WTC11 (cell line): ENCODE measurements at regions not wholly inside any gene's neighbourhood (a gene's known extent, or its start where the extent isn't known, plus 50 kb on each side); places are given as distances from the start of the nearest gene placed in this dataset.

Source experiments
- ATAC-seq: fragments of 200-7000 bp; cut with Tn5 transposase; 2 replicates; pipeline ENCODE4 v1.10.0; 2021; ENCODE audit warnings: mild to moderate bottlenecking, moderate library complexity
- CTCF ChIA-PET: fragments of 300-600 bp; sonication (Branson Sonifier 250); formaldehyde crosslinking; loops from one replicate; lab custom pipeline; 2021; ENCODE audit warnings: antibody characterized with exemption; lab: Charles Lee
- POLR2A ChIA-PET: fragments of 350-600 bp; sonication (Branson Sonifier 250); formaldehyde crosslinking; loops from one replicate; lab custom pipeline; 2021; ENCODE audit warnings: antibody characterized with exemption; lab: Charles Lee
- DNase-seq: peaks from one replicate; pipeline ENCODE4 v3.0.0; 2021; ENCODE audit warnings: low spot score
- H3K27ac Mint-ChIP-seq: 2 replicates; pipeline ENCODE4 v1.8.0; 2021; ENCODE audit warnings: mixed read lengths
- H3K27me3 Mint-ChIP-seq: 2 replicates; pipeline ENCODE4 v1.8.0; 2021; ENCODE audit warnings: low read depth, mild to moderate bottlenecking, moderate library complexity, mixed read lengths
- H3K36me3 Mint-ChIP-seq: 2 replicates; pipeline ENCODE4 v1.8.0; 2021; ENCODE audit warnings: mixed read lengths
- H3K4me1 Mint-ChIP-seq: 2 replicates; pipeline ENCODE4 v1.8.0; 2022; ENCODE audit warnings: mixed read lengths
- H3K4me3 Mint-ChIP-seq: 2 replicates; pipeline ENCODE4 v1.8.0; 2021; ENCODE audit warnings: mild to moderate bottlenecking, moderate library complexity, mixed read lengths
- H3K9me3 Mint-ChIP-seq: 2 replicates; pipeline ENCODE4 v1.8.0; 2021; ENCODE audit warnings: mixed read lengths
- CREM ChIP-seq: sonication (generic); formaldehyde crosslinking; IDR thresholded peaks from 2 replicates; pipeline ENCODE4 v1.8.1; 2022; ENCODE audit warnings: mild to moderate bottlenecking, missing genetic modification reagents, moderate library complexity
- ESRRA ChIP-seq: sonication (generic); formaldehyde crosslinking; IDR thresholded peaks from 2 replicates; pipeline ENCODE4 v1.8.1; 2022; ENCODE audit warnings: mild to moderate bottlenecking, missing genetic modification reagents, borderline replicate concordance
- FOXJ3 ChIP-seq: sonication (generic); formaldehyde crosslinking; IDR thresholded peaks from 2 replicates; pipeline ENCODE4 v1.9.0; 2021; ENCODE audit warnings: missing genetic modification reagents, mild to moderate bottlenecking, borderline replicate concordance
- HMGA2 ChIP-seq: fragments of 250-450 bp; sonication (Bioruptor Pico); IDR thresholded peaks from 2 replicates; pipeline ENCODE4 v1.4.0; 2021; ENCODE audit warnings: mild to moderate bottlenecking, moderate library complexity
- KAT7 ChIP-seq: sonication (generic); formaldehyde crosslinking; IDR thresholded peaks from 2 replicates; pipeline ENCODE4 v1.8.1; 2023; ENCODE audit warnings: missing genetic modification reagents, mild to moderate bottlenecking, borderline replicate concordance
- NFYB ChIP-seq: sonication (generic); formaldehyde crosslinking; conservative IDR thresholded peaks from 2 replicates; pipeline ENCODE4 v1.8.0; 2022; ENCODE audit warnings: low read depth, missing genetic modification reagents
- NR1H2 ChIP-seq: sonication (generic); formaldehyde crosslinking; IDR thresholded peaks from 2 replicates; pipeline ENCODE4 v1.9.0; 2021; ENCODE audit warnings: mild to moderate bottlenecking, moderate library complexity, missing genetic modification reagents
- NR2C2 ChIP-seq: sonication (generic); formaldehyde crosslinking; IDR thresholded peaks from 2 replicates; pipeline ENCODE4 v1.8.0; 2022; ENCODE audit warnings: mild to moderate bottlenecking, missing genetic modification reagents
- SMAD3 ChIP-seq: sonication (generic); formaldehyde crosslinking; IDR thresholded peaks from 2 replicates; pipeline ENCODE4 v1.8.0; 2022; ENCODE audit warnings: missing genetic modification reagents, mild to moderate bottlenecking, borderline replicate concordance
- SMAD4 ChIP-seq: sonication (generic); formaldehyde crosslinking; IDR thresholded peaks from 2 replicates; pipeline ENCODE4 v1.8.0; 2022; ENCODE audit warnings: mild to moderate bottlenecking, missing genetic modification reagents
- SP1 ChIP-seq: sonication (generic); formaldehyde crosslinking; conservative IDR thresholded peaks from 2 replicates; pipeline ENCODE4 v1.8.1; 2022; ENCODE audit warnings: missing genetic modification reagents
- TCF7 ChIP-seq: sonication (generic); formaldehyde crosslinking; IDR thresholded peaks from 2 replicates; pipeline ENCODE4 v1.8.0; 2022; ENCODE audit warnings: mild to moderate bottlenecking, low read depth, missing genetic modification reagents, moderate library complexity
- TEAD1 ChIP-seq: sonication (generic); formaldehyde crosslinking; IDR thresholded peaks from 2 replicates; pipeline ENCODE4 v1.8.0; 2022; ENCODE audit warnings: mild to moderate bottlenecking, missing genetic modification reagents
- ZNF121 ChIP-seq: sonication (generic); formaldehyde crosslinking; IDR thresholded peaks from 2 replicates; pipeline ENCODE4 v1.8.0; 2023; ENCODE audit warnings: missing genetic modification reagents
- ZNF219 ChIP-seq: sonication (generic); formaldehyde crosslinking; IDR thresholded peaks from 2 replicates; pipeline ENCODE4 v1.8.0; 2023; ENCODE audit warnings: missing genetic modification reagents, mild to moderate bottlenecking, borderline replicate concordance
- TF ChIP-seq, protein P1 (sequence below): sonication (generic); formaldehyde crosslinking; IDR thresholded peaks from 2 replicates; pipeline ENCODE4 v1.8.1; 2022; ENCODE audit warnings: missing genetic modification reagents, borderline replicate concordance
- TF ChIP-seq, protein P2 (sequence below): sonication (generic); formaldehyde crosslinking; IDR thresholded peaks from 2 replicates; pipeline ENCODE4 v1.8.1; 2022; ENCODE audit warnings: mild to moderate bottlenecking, missing genetic modification reagents, moderate library complexity, borderline replicate concordance
- TF ChIP-seq, protein P3 (sequence below): fragments of 250-450 bp; sonication (Bioruptor Pico); IDR thresholded peaks from 2 replicates; pipeline ENCODE4 v1.9.0; 2021; ENCODE audit warnings: mild to moderate bottlenecking
- TF ChIP-seq, protein P4 (sequence below): fragments of 250-450 bp; sonication (Bioruptor Pico); IDR thresholded peaks from 2 replicates; pipeline ENCODE4 v1.8.0; 2021; ENCODE audit warnings: mild to moderate bottlenecking
- TF ChIP-seq, protein P5 (sequence below): sonication (generic); formaldehyde crosslinking; IDR thresholded peaks from 2 replicates; pipeline ENCODE4 v1.8.1; 2023; ENCODE audit warnings: mild to moderate bottlenecking, missing genetic modification reagents, borderline replicate concordance
- TF ChIP-seq, protein P6 (sequence below): sonication (generic); formaldehyde crosslinking; IDR thresholded peaks from 2 replicates; pipeline ENCODE4 v1.8.0; 2022; ENCODE audit warnings: mild to moderate bottlenecking, missing genetic modification reagents
- TF ChIP-seq, protein P7 (sequence below): sonication (generic); formaldehyde crosslinking; IDR thresholded peaks from 2 replicates; pipeline ENCODE4 v1.8.1; 2022; ENCODE audit warnings: mild to moderate bottlenecking, moderate library complexity, missing genetic modification reagents
- TF ChIP-seq, protein P8 (sequence below): sonication (generic); formaldehyde crosslinking; IDR thresholded peaks from 2 replicates; pipeline ENCODE4 v1.8.0; 2022; ENCODE audit warnings: mild to moderate bottlenecking, missing genetic modification reagents
- TF ChIP-seq, protein P9 (sequence below): sonication (generic); formaldehyde crosslinking; IDR thresholded peaks from 2 replicates; pipeline ENCODE4 v1.8.1; 2023; ENCODE audit warnings: mild to moderate bottlenecking, moderate library complexity, missing genetic modification reagents

DNA sequence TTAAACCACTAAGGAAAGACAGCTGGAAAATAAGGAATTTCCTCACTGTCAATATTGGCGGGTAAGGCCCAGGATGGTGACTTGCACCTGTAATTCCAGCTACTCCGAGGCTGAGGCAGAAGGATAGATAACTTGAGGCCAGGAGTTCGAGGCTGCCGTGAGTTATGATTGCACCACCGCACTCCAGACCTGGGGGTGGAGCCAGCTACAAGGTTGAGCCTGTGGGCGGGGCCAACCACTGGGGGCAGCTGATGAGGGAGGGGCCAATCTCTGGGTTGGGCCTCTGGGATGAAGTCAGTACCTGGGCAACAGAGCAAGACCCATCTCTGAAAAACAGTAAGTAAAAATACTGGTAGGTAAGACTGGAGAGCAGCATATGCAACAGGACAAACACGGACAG lies 80.1 kb upstream of the ADO start (continued):
- TF ChIP-seq, protein P1, sequence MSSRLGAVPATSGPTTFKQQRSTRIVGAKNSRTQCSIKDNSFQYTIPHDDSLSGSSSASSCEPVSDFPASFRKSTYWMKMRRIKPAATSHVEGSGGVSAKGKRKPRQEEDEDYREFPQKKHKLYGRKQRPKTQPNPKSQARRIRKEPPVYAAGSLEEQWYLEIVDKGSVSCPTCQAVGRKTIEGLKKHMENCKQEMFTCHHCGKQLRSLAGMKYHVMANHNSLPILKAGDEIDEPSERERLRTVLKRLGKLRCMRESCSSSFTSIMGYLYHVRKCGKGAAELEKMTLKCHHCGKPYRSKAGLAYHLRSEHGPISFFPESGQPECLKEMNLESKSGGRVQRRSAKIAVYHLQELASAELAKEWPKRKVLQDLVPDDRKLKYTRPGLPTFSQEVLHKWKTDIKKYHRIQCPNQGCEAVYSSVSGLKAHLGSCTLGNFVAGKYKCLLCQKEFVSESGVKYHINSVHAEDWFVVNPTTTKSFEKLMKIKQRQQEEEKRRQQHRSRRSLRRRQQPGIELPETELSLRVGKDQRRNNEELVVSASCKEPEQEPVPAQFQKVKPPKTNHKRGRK (CRISPR knock-in tag): no peak
- no peak for TF ChIP-seq KAT7 (CRISPR knock-in tag)
- TF ChIP-seq NFYB (CRISPR knock-in tag): no peak
- TF ChIP-seq, protein P2, sequence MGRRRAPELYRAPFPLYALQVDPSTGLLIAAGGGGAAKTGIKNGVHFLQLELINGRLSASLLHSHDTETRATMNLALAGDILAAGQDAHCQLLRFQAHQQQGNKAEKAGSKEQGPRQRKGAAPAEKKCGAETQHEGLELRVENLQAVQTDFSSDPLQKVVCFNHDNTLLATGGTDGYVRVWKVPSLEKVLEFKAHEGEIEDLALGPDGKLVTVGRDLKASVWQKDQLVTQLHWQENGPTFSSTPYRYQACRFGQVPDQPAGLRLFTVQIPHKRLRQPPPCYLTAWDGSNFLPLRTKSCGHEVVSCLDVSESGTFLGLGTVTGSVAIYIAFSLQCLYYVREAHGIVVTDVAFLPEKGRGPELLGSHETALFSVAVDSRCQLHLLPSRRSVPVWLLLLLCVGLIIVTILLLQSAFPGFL (CRISPR knock-in tag): no peak
- TF ChIP-seq, protein P3, sequence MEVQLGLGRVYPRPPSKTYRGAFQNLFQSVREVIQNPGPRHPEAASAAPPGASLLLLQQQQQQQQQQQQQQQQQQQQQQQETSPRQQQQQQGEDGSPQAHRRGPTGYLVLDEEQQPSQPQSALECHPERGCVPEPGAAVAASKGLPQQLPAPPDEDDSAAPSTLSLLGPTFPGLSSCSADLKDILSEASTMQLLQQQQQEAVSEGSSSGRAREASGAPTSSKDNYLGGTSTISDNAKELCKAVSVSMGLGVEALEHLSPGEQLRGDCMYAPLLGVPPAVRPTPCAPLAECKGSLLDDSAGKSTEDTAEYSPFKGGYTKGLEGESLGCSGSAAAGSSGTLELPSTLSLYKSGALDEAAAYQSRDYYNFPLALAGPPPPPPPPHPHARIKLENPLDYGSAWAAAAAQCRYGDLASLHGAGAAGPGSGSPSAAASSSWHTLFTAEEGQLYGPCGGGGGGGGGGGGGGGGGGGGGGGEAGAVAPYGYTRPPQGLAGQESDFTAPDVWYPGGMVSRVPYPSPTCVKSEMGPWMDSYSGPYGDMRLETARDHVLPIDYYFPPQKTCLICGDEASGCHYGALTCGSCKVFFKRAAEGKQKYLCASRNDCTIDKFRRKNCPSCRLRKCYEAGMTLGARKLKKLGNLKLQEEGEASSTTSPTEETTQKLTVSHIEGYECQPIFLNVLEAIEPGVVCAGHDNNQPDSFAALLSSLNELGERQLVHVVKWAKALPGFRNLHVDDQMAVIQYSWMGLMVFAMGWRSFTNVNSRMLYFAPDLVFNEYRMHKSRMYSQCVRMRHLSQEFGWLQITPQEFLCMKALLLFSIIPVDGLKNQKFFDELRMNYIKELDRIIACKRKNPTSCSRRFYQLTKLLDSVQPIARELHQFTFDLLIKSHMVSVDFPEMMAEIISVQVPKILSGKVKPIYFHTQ (CRISPR knock-in tag): no peak
- no peak for TF ChIP-seq ZNF219 (CRISPR knock-in tag)
- TF ChIP-seq, protein P4, sequence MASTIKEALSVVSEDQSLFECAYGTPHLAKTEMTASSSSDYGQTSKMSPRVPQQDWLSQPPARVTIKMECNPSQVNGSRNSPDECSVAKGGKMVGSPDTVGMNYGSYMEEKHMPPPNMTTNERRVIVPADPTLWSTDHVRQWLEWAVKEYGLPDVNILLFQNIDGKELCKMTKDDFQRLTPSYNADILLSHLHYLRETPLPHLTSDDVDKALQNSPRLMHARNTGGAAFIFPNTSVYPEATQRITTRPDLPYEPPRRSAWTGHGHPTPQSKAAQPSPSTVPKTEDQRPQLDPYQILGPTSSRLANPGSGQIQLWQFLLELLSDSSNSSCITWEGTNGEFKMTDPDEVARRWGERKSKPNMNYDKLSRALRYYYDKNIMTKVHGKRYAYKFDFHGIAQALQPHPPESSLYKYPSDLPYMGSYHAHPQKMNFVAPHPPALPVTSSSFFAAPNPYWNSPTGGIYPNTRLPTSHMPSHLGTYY (CRISPR knock-in tag): no peak
- no peak for TF ChIP-seq TEAD1
- TF ChIP-seq, protein P5, sequence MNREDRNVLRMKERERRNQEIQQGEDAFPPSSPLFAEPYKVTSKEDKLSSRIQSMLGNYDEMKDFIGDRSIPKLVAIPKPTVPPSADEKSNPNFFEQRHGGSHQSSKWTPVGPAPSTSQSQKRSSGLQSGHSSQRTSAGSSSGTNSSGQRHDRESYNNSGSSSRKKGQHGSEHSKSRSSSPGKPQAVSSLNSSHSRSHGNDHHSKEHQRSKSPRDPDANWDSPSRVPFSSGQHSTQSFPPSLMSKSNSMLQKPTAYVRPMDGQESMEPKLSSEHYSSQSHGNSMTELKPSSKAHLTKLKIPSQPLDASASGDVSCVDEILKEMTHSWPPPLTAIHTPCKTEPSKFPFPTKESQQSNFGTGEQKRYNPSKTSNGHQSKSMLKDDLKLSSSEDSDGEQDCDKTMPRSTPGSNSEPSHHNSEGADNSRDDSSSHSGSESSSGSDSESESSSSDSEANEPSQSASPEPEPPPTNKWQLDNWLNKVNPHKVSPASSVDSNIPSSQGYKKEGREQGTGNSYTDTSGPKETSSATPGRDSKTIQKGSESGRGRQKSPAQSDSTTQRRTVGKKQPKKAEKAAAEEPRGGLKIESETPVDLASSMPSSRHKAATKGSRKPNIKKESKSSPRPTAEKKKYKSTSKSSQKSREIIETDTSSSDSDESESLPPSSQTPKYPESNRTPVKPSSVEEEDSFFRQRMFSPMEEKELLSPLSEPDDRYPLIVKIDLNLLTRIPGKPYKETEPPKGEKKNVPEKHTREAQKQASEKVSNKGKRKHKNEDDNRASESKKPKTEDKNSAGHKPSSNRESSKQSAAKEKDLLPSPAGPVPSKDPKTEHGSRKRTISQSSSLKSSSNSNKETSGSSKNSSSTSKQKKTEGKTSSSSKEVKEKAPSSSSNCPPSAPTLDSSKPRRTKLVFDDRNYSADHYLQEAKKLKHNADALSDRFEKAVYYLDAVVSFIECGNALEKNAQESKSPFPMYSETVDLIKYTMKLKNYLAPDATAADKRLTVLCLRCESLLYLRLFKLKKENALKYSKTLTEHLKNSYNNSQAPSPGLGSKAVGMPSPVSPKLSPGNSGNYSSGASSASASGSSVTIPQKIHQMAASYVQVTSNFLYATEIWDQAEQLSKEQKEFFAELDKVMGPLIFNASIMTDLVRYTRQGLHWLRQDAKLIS (CRISPR knock-in tag): no peak
- TF ChIP-seq ZNF121: no peak
- TF ChIP-seq, protein P6, sequence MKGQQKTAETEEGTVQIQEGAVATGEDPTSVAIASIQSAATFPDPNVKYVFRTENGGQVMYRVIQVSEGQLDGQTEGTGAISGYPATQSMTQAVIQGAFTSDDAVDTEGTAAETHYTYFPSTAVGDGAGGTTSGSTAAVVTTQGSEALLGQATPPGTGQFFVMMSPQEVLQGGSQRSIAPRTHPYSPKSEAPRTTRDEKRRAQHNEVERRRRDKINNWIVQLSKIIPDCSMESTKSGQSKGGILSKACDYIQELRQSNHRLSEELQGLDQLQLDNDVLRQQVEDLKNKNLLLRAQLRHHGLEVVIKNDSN: no peak

DNA sequence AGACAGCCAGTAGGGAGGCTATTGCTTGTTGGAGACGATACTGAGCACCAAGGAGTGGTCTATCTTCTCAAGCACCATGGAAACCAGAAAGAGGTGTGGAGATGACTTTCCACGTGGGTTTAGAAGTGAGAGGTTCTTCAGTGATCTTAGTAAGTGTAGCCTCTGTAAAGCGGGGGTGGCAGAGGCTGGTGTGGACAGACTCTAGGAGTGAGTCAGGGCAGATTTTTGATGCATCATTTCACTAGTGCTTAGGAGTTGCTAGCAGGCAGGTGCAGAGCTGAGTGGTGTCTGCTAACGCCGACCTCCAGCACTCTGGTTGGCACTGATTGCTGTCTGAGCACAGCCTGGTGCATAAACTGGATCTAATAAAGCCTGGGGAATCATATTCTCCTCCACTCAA lies 78.4 kb upstream of the ADO start:
- no peaks in the 10 kb centered on the region for H3K36me3 Mint-ChIP-seq
- POLR2A ChIA-PET: no interaction called here
- ATAC-seq: no peak
- DNase-seq: no peak
- no peak overlapping the region for H3K27ac Mint-ChIP-seq
- H3K27me3 Mint-ChIP-seq: no peaks in the 10 kb centered on the region
- no peaks in the 10 kb centered on the region for H3K4me1 Mint-ChIP-seq
- CTCF ChIA-PET: no interaction called here
- no peak overlapping the region for H3K4me3 Mint-ChIP-seq
- H3K9me3 Mint-ChIP-seq: peaks cover 10% of the 10 kb centered on the region
- TF ChIP-seq NR1H2 (CRISPR knock-in tag) (no peak), HMGA2 (CRISPR knock-in tag) (no peak), SMAD3 (no peak), NR2C2 (CRISPR knock-in tag) (no peak), CREM (CRISPR knock-in tag) (no peak), SP1 (CRISPR knock-in tag) (no peak), SMAD4 (CRISPR knock-in tag) (no peak), TCF7 (CRISPR knock-in tag) (no peak), FOXJ3 (CRISPR knock-in tag) (no peak), ESRRA (CRISPR knock-in tag) (no peak)
- TF ChIP-seq, protein P7, sequence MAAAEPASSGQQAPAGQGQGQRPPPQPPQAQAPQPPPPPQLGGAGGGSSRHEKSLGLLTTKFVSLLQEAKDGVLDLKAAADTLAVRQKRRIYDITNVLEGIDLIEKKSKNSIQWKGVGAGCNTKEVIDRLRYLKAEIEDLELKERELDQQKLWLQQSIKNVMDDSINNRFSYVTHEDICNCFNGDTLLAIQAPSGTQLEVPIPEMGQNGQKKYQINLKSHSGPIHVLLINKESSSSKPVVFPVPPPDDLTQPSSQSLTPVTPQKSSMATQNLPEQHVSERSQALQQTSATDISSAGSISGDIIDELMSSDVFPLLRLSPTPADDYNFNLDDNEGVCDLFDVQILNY (CRISPR knock-in tag): no peak
- TF ChIP-seq, protein P8, sequence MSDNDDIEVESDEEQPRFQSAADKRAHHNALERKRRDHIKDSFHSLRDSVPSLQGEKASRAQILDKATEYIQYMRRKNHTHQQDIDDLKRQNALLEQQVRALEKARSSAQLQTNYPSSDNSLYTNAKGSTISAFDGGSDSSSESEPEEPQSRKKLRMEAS (CRISPR knock-in tag): no peak
- TF ChIP-seq, protein P9, sequence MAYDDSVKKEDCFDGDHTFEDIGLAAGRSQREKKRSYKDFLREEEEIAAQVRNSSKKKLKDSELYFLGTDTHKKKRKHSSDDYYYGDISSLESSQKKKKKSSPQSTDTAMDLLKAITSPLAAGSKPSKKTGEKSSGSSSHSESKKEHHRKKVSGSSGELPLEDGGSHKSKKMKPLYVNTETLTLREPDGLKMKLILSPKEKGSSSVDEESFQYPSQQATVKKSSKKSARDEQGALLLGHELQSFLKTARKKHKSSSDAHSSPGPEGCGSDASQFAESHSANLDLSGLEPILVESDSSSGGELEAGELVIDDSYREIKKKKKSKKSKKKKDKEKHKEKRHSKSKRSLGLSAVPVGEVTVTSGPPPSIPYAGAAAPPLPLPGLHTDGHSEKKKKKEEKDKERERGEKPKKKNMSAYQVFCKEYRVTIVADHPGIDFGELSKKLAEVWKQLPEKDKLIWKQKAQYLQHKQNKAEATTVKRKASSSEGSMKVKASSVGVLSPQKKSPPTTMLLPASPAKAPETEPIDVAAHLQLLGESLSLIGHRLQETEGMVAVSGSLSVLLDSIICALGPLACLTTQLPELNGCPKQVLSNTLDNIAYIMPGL (CRISPR knock-in tag): no peak
